Hepatic stellate cell (primary cell): ENCODE measurements at regions not wholly inside any gene's neighbourhood (a gene's known extent, or its start where the extent isn't known, plus 50 kb on each side); places are given as distances from the start of the nearest gene placed in this dataset.
"Not testable (repeated sequence)": the region's sequence is repeated elsewhere in the genome, so short reads cannot be mapped to it uniquely, and the experiment has no call there.

Experiments
- DNase-seq: peaks from one replicate; pipeline ENCODE4 v3.0.0; 2011; ENCODE audit warnings: low spot score

GRCh38 chr3:106263546-106263945, 394.7 kb upstream of the CBLB start:
- no peak for DNase-seq

GRCh38 chr3:106265704-106266103, 396.9 kb upstream of the CBLB start:
- no peak for DNase-seq

- DNase-seq = no peak
Measured at GRCh38 chr3:106268696-106269095, 399.9 kb upstream of the CBLB start.

- no peak for DNase-seq
Measured at GRCh38 chr3:106272302-106272701, 403.5 kb upstream of the CBLB start.

GRCh38 chr3:106275592-106275991, 406.8 kb upstream of the CBLB start:
- no peak for DNase-seq

GRCh38 chr3:106276151-106276550, 407.3 kb upstream of the CBLB start:
- no peak for DNase-seq

GRCh38 chr3:106276755-106277612, 408.2 kb upstream of the CBLB start:
- no peak for DNase-seq

- DNase-seq = no peak
Measured at GRCh38 chr3:106277731-106278130, 408.9 kb upstream of the CBLB start.

- DNase-seq = no peak
Measured at GRCh38 chr3:106281221-106281620, 412.4 kb upstream of the CBLB start.

- DNase-seq = no peak
Measured at GRCh38 chr3:106282943-106283342, 414.1 kb upstream of the CBLB start.

GRCh38 chr3:106288781-106289180, 420.0 kb upstream of the CBLB start:
- DNase-seq = no peak

GRCh38 chr3:106290304-106290997, 421.6 kb upstream of the CBLB start:
- no peak for DNase-seq

GRCh38 chr3:106293161-106293560, 424.3 kb upstream of the CBLB start:
- DNase-seq = no peak

GRCh38 chr3:106294121-106294520, 425.3 kb upstream of the CBLB start:
- no peak for DNase-seq

GRCh38 chr3:106296062-106296461, 427.2 kb upstream of the CBLB start:
- no peak for DNase-seq

GRCh38 chr3:106299300-106300098, 430.7 kb upstream of the CBLB start:
- DNase-seq = peak; percentile 2

GRCh38 chr3:106302451-106303221, 433.8 kb upstream of the CBLB start:
- no peak for DNase-seq

GRCh38 chr3:106303766-106304165, 435.0 kb upstream of the CBLB start:
- DNase-seq = no peak

- DNase-seq = no peak
Measured at GRCh38 chr3:106305127-106305526, 436.3 kb upstream of the CBLB start.

GRCh38 chr3:106305882-106306435, 437.1 kb upstream of the CBLB start:
- no peak for DNase-seq

- no peak for DNase-seq
Measured at GRCh38 chr3:106309274-106309673, 440.5 kb upstream of the CBLB start.

- DNase-seq = not testable (repeated sequence)
Measured at GRCh38 chr3:106309798-106310197, 441.0 kb upstream of the CBLB start.
